ENCODE measurements at regions not wholly inside any gene's neighbourhood (a gene's known extent, or its start where the extent isn't known, plus 50 kb on each side); places are given as distances from the start of the nearest gene placed in this dataset.

DNA sequence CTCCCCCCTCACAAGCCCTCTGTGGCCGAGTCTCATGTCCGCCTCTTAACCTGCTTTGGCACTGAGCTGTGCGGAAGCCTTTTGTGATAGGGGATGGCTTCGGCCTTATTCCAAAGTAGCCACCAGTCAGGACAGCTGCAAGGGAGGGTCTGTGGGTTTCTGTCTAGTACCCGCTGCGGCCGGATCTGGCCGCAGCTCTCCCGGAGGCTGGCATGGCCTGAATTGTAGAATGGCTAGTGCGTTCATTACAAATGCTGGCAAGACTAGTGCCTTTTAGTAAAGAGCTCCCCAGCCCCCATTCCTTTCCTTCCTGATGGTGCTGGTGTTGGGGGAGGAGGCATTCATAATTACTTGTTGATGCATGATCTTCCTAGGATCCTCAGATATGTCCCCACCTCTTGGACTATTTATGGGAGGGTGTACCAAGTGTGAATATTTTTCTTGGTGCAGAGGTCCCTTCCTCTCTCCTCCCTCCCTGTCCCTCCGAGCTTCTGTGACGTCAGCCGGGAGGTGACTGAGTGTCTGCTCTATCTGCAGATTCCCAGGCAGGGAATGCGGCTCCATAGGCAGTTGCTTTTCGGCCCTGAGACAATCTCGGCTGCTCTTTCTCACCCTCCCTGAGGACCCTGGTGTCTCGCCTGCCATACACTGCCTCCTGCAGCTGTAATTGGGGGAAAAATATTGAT is 108.7 kb upstream of the E2F8 start:
- Histone ChIP-seq H3K79me1 (ENCODE audit: low read depth in 1 of 2, low read length in 2 of 2) (no peaks in the 10 kb centered on the region), H3K4me1 (ENCODE audit: control insufficient read depth, insufficient read depth, low read length) (peaks cover 4% of the 10 kb centered on the region; the same call in 1 of the 2 replicates), H3K9me3 (ENCODE audit: control insufficient read depth, insufficient read depth, low read length) (no peaks in the 10 kb centered on the region), H2BK15ac (ENCODE audit: low read depth, low read length) (no peak overlapping the region), H2AK5ac (ENCODE audit: low read depth, low read length) (no peak overlapping the region), H3K9me1 (ENCODE audit: insufficient read depth, low read length) (no peaks in the 10 kb centered on the region), H3K27ac (ENCODE audit: insufficient read depth, low read length) (no peak overlapping the region), H3K9ac (ENCODE audit: low read depth, low read length) (no peak overlapping the region), H3K36me3 (ENCODE audit: control insufficient read depth, insufficient read depth, low read length) (no peaks in the 10 kb centered on the region), H2AK9ac (replicated peaks; ENCODE audit: low read depth, low read length, poor library complexity) (no peak overlapping the region), H3K4me2 (ENCODE audit: low read depth, low read length) (no peak overlapping the region), H3K23ac (ENCODE audit: low read depth, low read length) (no peak overlapping the region), H2AFZ (replicated peaks; ENCODE audit: low read length, poor library complexity) (no peak overlapping the region), H3K18ac (ENCODE audit: low read depth, low read length) (no peak overlapping the region), H3K4ac (ENCODE audit: low read depth, low read length) (no peak overlapping the region), H3K56ac (ENCODE audit: extremely low read depth, insufficient read depth, low read length) (no peak overlapping the region), H3K14ac (replicated peaks; ENCODE audit: low read depth, low read length) (no peak overlapping the region), H4K8ac (ENCODE audit: low read depth in 2 of 2, low read length in 2 of 2) (no peak overlapping the region), H2BK120ac (ENCODE audit: low read depth, low read length) (no peak overlapping the region), H4K91ac (ENCODE audit: insufficient read depth, low read depth, low read length) (no peak overlapping the region), H4K20me1 (ENCODE audit: insufficient read depth, low read length) (no peaks in the 10 kb centered on the region; the same call in 1 of the 2 replicates), H2BK20ac (ENCODE audit: low read depth, low read length) (no peak overlapping the region), H2BK5ac (ENCODE audit: low read depth, low read length, poor library complexity, severe bottlenecking) (no peak overlapping the region), H3K4me3 (ENCODE audit: insufficient read depth, low read depth, low read length) (no peak overlapping the region), H4K5ac (ENCODE audit: low read depth, low read length) (no peak overlapping the region), H3K27me3 (ENCODE audit: control insufficient read depth, insufficient read depth, low read length) (peaks cover 77% of the 10 kb centered on the region)
- no TSS peak for BruUV-seq (replicated peaks)
- TF ChIP-seq SMC3 (IDR thresholded peaks at IDR 0.05; ENCODE audit: low read depth, low read length) (no peak), NFE2L2 (IDR thresholded peaks at IDR 0.05; ENCODE audit: low read depth, low read length) (no peak), BHLHE40 (IDR thresholded peaks at IDR 0.05; ENCODE audit: low read depth, low read length) (no peak), ELK1 (IDR thresholded peaks at IDR 0.05; ENCODE audit: borderline replicate concordance, low read depth, low read length) (no peak), RFX5 (IDR thresholded peaks at IDR 0.05; ENCODE audit: low read depth, low read length) (no peak), FOS (IDR thresholded peaks at IDR 0.05; ENCODE audit: low read depth, low read length) (no peak), RAD21 (IDR thresholded peaks at IDR 0.05; ENCODE audit: low read length) (no peak), RCOR1 (IDR thresholded peaks at IDR 0.05; ENCODE audit: insufficient replicate concordance, low read length) (no peak), MXI1 (IDR thresholded peaks at IDR 0.05; ENCODE audit: borderline replicate concordance, low read depth, low read length) (no peak), CHD1 (IDR thresholded peaks at IDR 0.05; ENCODE audit: low read depth, low read length) (no peak), MAZ (IDR thresholded peaks at IDR 0.05; ENCODE audit: borderline replicate concordance, low read depth, low read length) (no peak)
- TF ChIP-seq, protein P1, sequence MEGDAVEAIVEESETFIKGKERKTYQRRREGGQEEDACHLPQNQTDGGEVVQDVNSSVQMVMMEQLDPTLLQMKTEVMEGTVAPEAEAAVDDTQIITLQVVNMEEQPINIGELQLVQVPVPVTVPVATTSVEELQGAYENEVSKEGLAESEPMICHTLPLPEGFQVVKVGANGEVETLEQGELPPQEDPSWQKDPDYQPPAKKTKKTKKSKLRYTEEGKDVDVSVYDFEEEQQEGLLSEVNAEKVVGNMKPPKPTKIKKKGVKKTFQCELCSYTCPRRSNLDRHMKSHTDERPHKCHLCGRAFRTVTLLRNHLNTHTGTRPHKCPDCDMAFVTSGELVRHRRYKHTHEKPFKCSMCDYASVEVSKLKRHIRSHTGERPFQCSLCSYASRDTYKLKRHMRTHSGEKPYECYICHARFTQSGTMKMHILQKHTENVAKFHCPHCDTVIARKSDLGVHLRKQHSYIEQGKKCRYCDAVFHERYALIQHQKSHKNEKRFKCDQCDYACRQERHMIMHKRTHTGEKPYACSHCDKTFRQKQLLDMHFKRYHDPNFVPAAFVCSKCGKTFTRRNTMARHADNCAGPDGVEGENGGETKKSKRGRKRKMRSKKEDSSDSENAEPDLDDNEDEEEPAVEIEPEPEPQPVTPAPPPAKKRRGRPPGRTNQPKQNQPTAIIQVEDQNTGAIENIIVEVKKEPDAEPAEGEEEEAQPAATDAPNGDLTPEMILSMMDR (conservative IDR thresholded peaks at IDR 0.05; ENCODE audit: low read depth, low read length) = no peak
- TF ChIP-seq, protein P2, sequence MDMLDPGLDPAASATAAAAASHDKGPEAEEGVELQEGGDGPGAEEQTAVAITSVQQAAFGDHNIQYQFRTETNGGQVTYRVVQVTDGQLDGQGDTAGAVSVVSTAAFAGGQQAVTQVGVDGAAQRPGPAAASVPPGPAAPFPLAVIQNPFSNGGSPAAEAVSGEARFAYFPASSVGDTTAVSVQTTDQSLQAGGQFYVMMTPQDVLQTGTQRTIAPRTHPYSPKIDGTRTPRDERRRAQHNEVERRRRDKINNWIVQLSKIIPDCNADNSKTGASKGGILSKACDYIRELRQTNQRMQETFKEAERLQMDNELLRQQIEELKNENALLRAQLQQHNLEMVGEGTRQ (IDR thresholded peaks at IDR 0.05; ENCODE audit: low read depth, low read length) = no peak
- CTCF ChIA-PET = no interaction called here
- no peak for DNase-seq
- POLR2A ChIA-PET (ENCODE audit: unreplicated experiment) = no interaction called here
- dilution Hi-C loops (cut with HindIII; ENCODE audit: low sequenced_read_pairs, unreplicated experiment) (no loop called here), in situ Hi-C loops (cut with MboI; ENCODE audit: low sequenced_read_pairs) (no loop called here), intact Hi-C loops (cut with micrococcal nuclease) (loop anchor here (5.0 kb wide), 2 partner anchors 88 to 148 kb away; no protein-coding TSS in a partner anchor)
- WGBS, 2 experiments (ENCODE audit: extremely low coverage in 2 of 2, insufficient read length in 1 of 2) = no CpG with 5 or more reads among the region's 17 CpGs
- ATAC-seq (ENCODE audit: low read depth) = no peak
